Psoas muscle (tissue), 7 donors: ENCODE measurements at regions not wholly inside any gene's neighbourhood (a gene's known extent, or its start where the extent isn't known, plus 50 kb on each side); places are given as distances from the start of the nearest gene placed in this dataset.

Source experiments
- ATAC-seq, 4 donors: fragments of 200-7000 bp; cut with Tn5 transposase; one replicate each; pipeline ENCODE4 v1.9.1; 2020; ENCODE audit warnings: moderate library complexity in 3 of 4, mild to moderate bottlenecking in 2 of 4
- DNase-seq, 2 donors: peaks; one replicate each; pipeline ENCODE4 v3.0.0-alpha.2; 2020
- H3K27ac ChIP-seq: fragments of 200-600 bp; one replicate; pipeline ENCODE4 v1.8.0; 2022
- H3K27me3 ChIP-seq, 3 donors: fragments of 200-600 bp in 1 of 3; one replicate each; pipeline versions ENCODE4 v1.6.1 to v1.8.0; 2013 to 2022; ENCODE audit warnings: low read length in 2 of 3, mild to moderate bottlenecking in 2 of 3, moderate library complexity in 1 of 3; ENCODE audit not compliant: insufficient read depth in 3 of 3
- H3K36me3 ChIP-seq, 2 donors: fragments of 200-600 bp in 1 of 2; one replicate each; pipeline versions ENCODE4 v1.6.1 to v1.8.0; 2013 to 2022; ENCODE audit warnings: low read depth in 1 of 2, mild to moderate bottlenecking in 1 of 2, moderate library complexity in 1 of 2; ENCODE audit not compliant: insufficient read depth in 1 of 2
- H3K4me1 ChIP-seq: fragments of 200-600 bp; one replicate; pipeline ENCODE4 v1.8.0; 2022
- H3K4me3 ChIP-seq: fragments of 200-600 bp; one replicate; pipeline ENCODE4 v1.8.0; 2022; ENCODE audit warnings: mild to moderate bottlenecking
- H3K9me3 ChIP-seq: fragments of 200-600 bp; one replicate; pipeline ENCODE4 v1.8.0; 2022
- WGBS, 3 donors: extraction: QIAGEN DNeasy Blood & Tissue Kit; methylation state at CpG; one replicate each; pipeline versions ENCODE4 v1.1.6 to v1.1.7; 2013; 5-methylcytosine and 5-hydroxymethylcytosine counted together
- intact Hi-C, 2 donors: fragments of 100-400 bp; cut with DNase I; formaldehyde crosslinking; loops; one replicate each; pipeline versions ENCODE4 v1.11.0 to v1.14.2; 2022
- TF ChIP-seq, protein P1 (sequence below): fragments of 200-600 bp; IDR thresholded peaks from one replicate; pipeline ENCODE4 v1.8.0; 2022; ENCODE audit warnings: antibody characterized with exemption
- donor health status: healthy with polysubstance abuse.
- donor health status: DM: no; HTN: no; CAD: no; lungs with moderate emphysema.
- donor health status: Bipolar disorder and iron deficiency.
- donor health status: healthy.
- donor health status: DM: yes; HTN: yes; CAD: no.
- donor health status: DM: no; HTN: no; CAD: no.
- donor health status: DM: yes; HTN: yes; CAD: no.

GRCh38 chr1:217348960-217349664 is 281.8 kb downstream of the GPATCH2 start:
- DNase-seq (no peak), ATAC-seq (no peak)
- 74 to 76% (median 74%) methylated on average over 7 of the region's 7 CpGs for WGBS, 3 donors
- H3K4me1 ChIP-seq: no peaks in the 10 kb centered on the region
- H3K27ac ChIP-seq: no peak overlapping the region
- no peaks in the 10 kb centered on the region for H3K27me3 ChIP-seq
- no peaks in the 10 kb centered on the region for H3K36me3 ChIP-seq
- TF ChIP-seq, protein P1, sequence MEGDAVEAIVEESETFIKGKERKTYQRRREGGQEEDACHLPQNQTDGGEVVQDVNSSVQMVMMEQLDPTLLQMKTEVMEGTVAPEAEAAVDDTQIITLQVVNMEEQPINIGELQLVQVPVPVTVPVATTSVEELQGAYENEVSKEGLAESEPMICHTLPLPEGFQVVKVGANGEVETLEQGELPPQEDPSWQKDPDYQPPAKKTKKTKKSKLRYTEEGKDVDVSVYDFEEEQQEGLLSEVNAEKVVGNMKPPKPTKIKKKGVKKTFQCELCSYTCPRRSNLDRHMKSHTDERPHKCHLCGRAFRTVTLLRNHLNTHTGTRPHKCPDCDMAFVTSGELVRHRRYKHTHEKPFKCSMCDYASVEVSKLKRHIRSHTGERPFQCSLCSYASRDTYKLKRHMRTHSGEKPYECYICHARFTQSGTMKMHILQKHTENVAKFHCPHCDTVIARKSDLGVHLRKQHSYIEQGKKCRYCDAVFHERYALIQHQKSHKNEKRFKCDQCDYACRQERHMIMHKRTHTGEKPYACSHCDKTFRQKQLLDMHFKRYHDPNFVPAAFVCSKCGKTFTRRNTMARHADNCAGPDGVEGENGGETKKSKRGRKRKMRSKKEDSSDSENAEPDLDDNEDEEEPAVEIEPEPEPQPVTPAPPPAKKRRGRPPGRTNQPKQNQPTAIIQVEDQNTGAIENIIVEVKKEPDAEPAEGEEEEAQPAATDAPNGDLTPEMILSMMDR: no peak
- intact Hi-C loops: no loop called here
- H3K9me3 ChIP-seq: no peaks in the 10 kb centered on the region
- H3K4me3 ChIP-seq: no peak overlapping the region

GRCh38 chr1:217344712-217345111 is 286.2 kb downstream of the GPATCH2 start:
- Histone ChIP-seq H3K9me3 (no peaks in the 10 kb centered on the region), H3K36me3 (no peaks in the 10 kb centered on the region), H3K27me3 (no peaks in the 10 kb centered on the region), H3K4me1 (no peaks in the 10 kb centered on the region), H3K4me3 (no peak overlapping the region), H3K27ac (no peak overlapping the region)
- ATAC-seq (peak in 1 of 4 donors; percentile 60), DNase-seq (no peak)
- TF ChIP-seq, protein P1: no peak
- WGBS, 3 donors: 48 to 75% (median 57%) methylated on average over 1 of the region's 1 CpG
- intact Hi-C loops: no loop called here

DNA sequence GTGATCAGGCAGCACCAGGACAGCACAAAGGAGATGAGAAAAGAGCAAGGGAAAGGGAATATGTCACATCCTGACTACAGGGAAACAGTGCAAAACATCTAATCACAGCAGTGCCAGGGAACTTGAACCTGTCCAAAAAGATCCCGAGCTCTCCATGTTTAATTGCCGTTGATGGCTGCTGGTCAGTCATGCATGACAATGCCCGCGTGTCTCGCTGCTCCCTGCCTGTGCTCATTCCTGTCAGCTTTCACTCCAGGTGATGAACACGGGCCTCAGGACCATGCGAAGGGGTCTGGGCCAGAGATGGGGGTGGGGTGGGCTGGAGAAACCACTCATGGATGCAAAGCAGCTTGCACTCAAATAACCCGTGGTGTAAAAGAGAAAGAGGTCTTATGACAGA is 287.0 kb downstream of the GPATCH2 start:
- no peak for DNase-seq
- no peaks in the 10 kb centered on the region for H3K9me3 ChIP-seq
- intact Hi-C loops: no loop called here
- no peak overlapping the region for H3K4me3 ChIP-seq
- TF ChIP-seq, protein P1: no peak
- no peaks in the 10 kb centered on the region for H3K27me3 ChIP-seq
- WGBS, 3 donors: 36 to 48% (median 40%) methylated on average over 8 of the region's 8 CpGs
- no peaks in the 10 kb centered on the region for H3K36me3 ChIP-seq
- no peak for ATAC-seq
- no peaks in the 10 kb centered on the region for H3K4me1 ChIP-seq
- H3K27ac ChIP-seq: no peak overlapping the region

DNA sequence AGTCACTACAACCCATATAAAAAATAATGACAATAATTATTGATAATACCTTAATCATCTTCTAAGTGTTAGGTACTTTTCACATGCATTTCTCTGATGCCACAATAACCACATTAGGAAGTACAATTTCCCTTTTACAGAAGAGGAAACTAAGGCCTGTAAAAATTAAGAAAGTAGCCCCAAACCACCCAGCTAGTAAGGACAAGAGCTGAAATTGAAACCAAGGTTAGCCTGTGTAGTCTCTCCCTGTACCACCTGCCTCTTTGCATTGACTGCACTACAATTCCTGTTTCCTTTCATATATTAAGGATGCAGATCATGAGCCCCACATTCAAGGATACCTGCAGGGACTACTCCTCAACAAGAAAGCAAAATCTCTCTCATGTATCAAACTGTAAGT is 288.8 kb downstream of the GPATCH2 start:
- DNase-seq: no peak
- no peak for ATAC-seq
- H3K4me3 ChIP-seq: no peak overlapping the region
- no peak overlapping the region for H3K27ac ChIP-seq
- H3K36me3 ChIP-seq: no peaks in the 10 kb centered on the region
- TF ChIP-seq, protein P1: no peak
- H3K27me3 ChIP-seq: no peaks in the 10 kb centered on the region
- no peaks in the 10 kb centered on the region for H3K4me1 ChIP-seq
- H3K9me3 ChIP-seq: no peaks in the 10 kb centered on the region
- intact Hi-C loops: no loop called here

- Histone ChIP-seq H3K27me3 (no peaks in the 10 kb centered on the region), H3K27ac (no peak overlapping the region), H3K9me3 (no peaks in the 10 kb centered on the region), H3K4me1 (no peaks in the 10 kb centered on the region), H3K4me3 (no peak overlapping the region), H3K36me3 (no peaks in the 10 kb centered on the region)
- no peak for DNase-seq
- TF ChIP-seq, protein P1: no peak
- intact Hi-C loops: no loop called here
- 95 to 97% (median 96%) methylated on average over 4 of the region's 4 CpGs for WGBS, 3 donors
- no peak for ATAC-seq
These were observed 294.2 kb downstream of the GPATCH2 start for GRCh38 chr1:217336724-217337123.
